ENCODE measurements at regions not wholly inside any gene's neighbourhood (a gene's known extent, or its start where the extent isn't known, plus 50 kb on each side); places are given as distances from the start of the nearest gene placed in this dataset.
A peak's percentile ranks its signal among the peaks of the same experiment; 100 is the strongest.

DNA sequence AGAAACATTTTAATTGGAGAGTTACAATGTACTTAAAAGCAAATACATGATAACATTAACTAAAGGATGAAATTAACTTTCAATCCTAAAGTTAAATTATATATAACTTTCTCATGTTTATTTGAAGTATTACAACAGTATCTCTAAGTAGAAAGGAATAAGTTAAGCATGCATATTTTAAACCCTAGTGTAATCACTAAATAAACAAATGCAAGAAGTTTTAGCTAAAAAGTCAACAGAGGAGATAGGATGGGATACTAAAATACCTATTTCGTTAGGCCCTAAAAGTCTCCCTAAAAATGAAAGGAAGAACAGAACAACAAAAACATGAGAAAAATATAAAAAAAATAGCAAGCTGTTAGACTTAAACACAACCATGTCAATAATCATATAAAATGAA is 361.3 kb upstream of the THBS1 start:
- no peak overlapping the region for H3K4me3 ChIP-seq (ENCODE audit: low read depth, low read length)
- peaks cover 8% of the 10 kb centered on the region for H3K27me3 ChIP-seq (ENCODE audit: control insufficient read depth, insufficient read depth, low read length)
- Mint-ChIP-seq H3K4me3 (no peak overlapping the region), H3K9me3 (peaks cover 0 to 8% (median 2%) of the 10 kb centered on the region in 7 donors), H3K27ac (peak overlapping the region in 1 of 3 donors; percentile 77), H3K36me3 (no peaks in the 10 kb centered on the region), H3K27me3 (peaks cover 16% of the 10 kb centered on the region), H3K4me1 (no peaks in the 10 kb centered on the region)
- H3K4me1 ChIP-seq (ENCODE audit: control insufficient read depth, insufficient read depth, low read length, poor library complexity, severe bottlenecking), result no peaks in the 10 kb centered on the region
- no peaks in the 10 kb centered on the region for H3K9me3 ChIP-seq (ENCODE audit: control insufficient read depth in 2 of 2, low read length in 2 of 2)
- no peak for DNase-seq
- ATAC-seq (ENCODE audit: low read depth in 2 of 2), result no peak
- no peak overlapping the region for H3K27ac ChIP-seq (ENCODE audit: insufficient read depth, low read length, poor library complexity, severe bottlenecking)
- no peaks in the 10 kb centered on the region for H3K36me3 ChIP-seq (ENCODE audit: control insufficient read depth, insufficient read depth, low read length)

DNA sequence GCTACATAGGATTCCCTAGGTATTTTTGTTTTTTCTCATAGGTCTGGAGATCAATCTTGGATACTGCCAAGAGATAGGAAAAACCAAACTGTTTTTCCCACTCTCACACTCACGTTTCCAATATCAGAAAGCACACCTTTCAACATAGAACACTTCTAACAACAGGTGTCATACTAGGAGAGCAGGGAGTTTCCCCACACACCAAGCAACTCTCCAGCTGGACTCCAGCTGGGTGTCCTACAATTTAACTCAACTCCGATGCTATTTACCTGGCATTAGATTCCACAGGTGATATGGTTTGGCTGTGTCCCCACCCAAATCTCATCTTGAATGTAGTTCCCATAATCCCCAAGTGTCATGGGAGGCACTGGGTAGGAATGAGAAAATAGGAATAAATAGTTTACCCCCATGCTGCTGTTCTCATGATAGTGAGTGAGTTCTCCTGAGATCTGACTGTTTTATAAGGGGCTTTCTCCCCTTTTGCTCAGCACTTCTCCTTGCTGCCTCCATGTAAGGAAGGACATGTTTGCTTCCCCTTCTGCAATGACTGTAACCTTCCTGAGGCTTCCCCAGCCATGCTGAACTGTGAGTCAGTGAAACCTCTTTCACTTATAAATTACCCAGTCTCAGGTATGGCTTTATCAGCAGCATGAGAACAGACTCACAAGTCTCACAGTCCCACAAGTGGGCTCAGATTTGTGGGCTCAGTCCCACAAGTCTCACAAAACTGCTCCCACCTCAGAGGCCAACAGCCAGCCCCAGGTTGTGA is 354.5 kb upstream of the THBS1 start:
- H3K4me1 Mint-ChIP-seq, result no peaks in the 10 kb centered on the region
- H3K4me3 Mint-ChIP-seq, result no peak overlapping the region
- Histone ChIP-seq H3K27ac (ENCODE audit: insufficient read depth, low read length, poor library complexity, severe bottlenecking) (no peak overlapping the region), H3K27me3 (ENCODE audit: control insufficient read depth, insufficient read depth, low read length) (no peaks in the 10 kb centered on the region), H3K36me3 (ENCODE audit: control insufficient read depth, insufficient read depth, low read length) (no peaks in the 10 kb centered on the region), H3K4me1 (ENCODE audit: control insufficient read depth, insufficient read depth, low read length, poor library complexity, severe bottlenecking) (no peaks in the 10 kb centered on the region), H3K4me3 (ENCODE audit: low read depth, low read length) (no peak overlapping the region), H3K9me3 (ENCODE audit: control insufficient read depth in 2 of 2, low read length in 2 of 2) (no peaks in the 10 kb centered on the region)
- peaks cover 6% of the 10 kb centered on the region for H3K27me3 Mint-ChIP-seq
- no peak for DNase-seq
- no peak overlapping the region for H3K27ac Mint-ChIP-seq
- ATAC-seq (ENCODE audit: low read depth in 2 of 2), result no peak
- peaks cover 0 to 7% (median 1%) of the 10 kb centered on the region in 7 donors for H3K9me3 Mint-ChIP-seq
- no peaks in the 10 kb centered on the region for H3K36me3 Mint-ChIP-seq

DNA sequence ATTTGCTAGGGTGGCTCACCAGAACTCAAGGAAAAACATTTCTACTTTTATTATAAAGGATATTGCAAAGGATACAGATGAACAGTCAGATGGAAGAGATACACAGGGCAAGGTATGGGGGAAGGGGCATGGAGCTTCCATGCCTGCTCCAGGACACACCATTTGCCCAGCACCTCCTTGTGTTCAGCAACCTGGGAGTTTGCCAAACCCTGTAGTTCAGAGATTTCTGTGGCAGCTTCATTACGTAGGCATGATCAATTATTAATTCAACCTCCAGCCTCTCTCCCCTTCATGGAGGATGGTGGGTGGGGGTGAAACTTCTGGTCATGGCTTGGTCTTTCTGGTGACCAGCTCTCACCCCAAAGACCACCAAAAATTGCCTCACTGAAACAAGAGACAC is 353.9 kb upstream of the THBS1 start:
- no peak overlapping the region for H3K4me3 Mint-ChIP-seq
- H3K27ac Mint-ChIP-seq, result no peak overlapping the region
- H3K9me3 Mint-ChIP-seq, result peaks cover 0 to 7% (median 1%) of the 10 kb centered on the region in 7 donors
- ATAC-seq (ENCODE audit: low read depth in 2 of 2) (no peak), DNase-seq (no peak)
- H3K27me3 ChIP-seq (ENCODE audit: control insufficient read depth, insufficient read depth, low read length), result no peaks in the 10 kb centered on the region
- no peak overlapping the region for H3K27ac ChIP-seq (ENCODE audit: insufficient read depth, low read length, poor library complexity, severe bottlenecking)
- H3K4me1 ChIP-seq (ENCODE audit: control insufficient read depth, insufficient read depth, low read length, poor library complexity, severe bottlenecking), result no peaks in the 10 kb centered on the region
- H3K36me3 Mint-ChIP-seq, result no peaks in the 10 kb centered on the region
- no peak overlapping the region for H3K4me3 ChIP-seq (ENCODE audit: low read depth, low read length)
- no peaks in the 10 kb centered on the region for H3K9me3 ChIP-seq (ENCODE audit: control insufficient read depth in 2 of 2, low read length in 2 of 2)
- H3K36me3 ChIP-seq (ENCODE audit: control insufficient read depth, insufficient read depth, low read length), result no peaks in the 10 kb centered on the region
- H3K4me1 Mint-ChIP-seq, result no peaks in the 10 kb centered on the region
- H3K27me3 Mint-ChIP-seq, result peaks cover 7% of the 10 kb centered on the region

DNA sequence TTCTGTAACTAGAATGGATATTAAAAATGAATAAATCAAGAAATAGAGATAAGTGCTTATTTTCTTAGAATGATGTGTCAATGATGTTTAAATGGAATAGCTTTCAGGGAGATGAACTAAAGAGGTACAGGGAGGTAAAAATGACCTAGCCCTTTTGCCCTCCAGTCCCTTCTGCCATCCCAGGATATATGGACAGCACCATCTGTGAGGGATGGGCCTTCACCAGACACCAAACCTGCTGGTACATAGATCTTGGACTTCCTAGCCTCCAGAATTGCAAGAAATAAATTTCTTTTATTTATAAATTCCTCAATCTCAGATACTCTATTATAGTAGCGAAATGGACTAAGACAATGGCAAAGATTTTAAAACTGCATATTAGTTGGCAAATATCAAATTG is 352.0 kb upstream of the THBS1 start:
- no peak for ATAC-seq (ENCODE audit: low read depth in 2 of 2)
- Histone ChIP-seq H3K27ac (ENCODE audit: insufficient read depth, low read length, poor library complexity, severe bottlenecking) (no peak overlapping the region), H3K4me3 (ENCODE audit: low read depth, low read length) (no peak overlapping the region), H3K4me1 (ENCODE audit: control insufficient read depth, insufficient read depth, low read length, poor library complexity, severe bottlenecking) (no peaks in the 10 kb centered on the region), H3K36me3 (ENCODE audit: control insufficient read depth, insufficient read depth, low read length) (no peaks in the 10 kb centered on the region), H3K9me3 (ENCODE audit: control insufficient read depth in 2 of 2, low read length in 2 of 2) (no peaks in the 10 kb centered on the region), H3K27me3 (ENCODE audit: control insufficient read depth, insufficient read depth, low read length) (no peaks in the 10 kb centered on the region)
- Mint-ChIP-seq H3K9me3 (peaks cover 0 to 5% (median 2%) of the 10 kb centered on the region in 7 donors), H3K27me3 (peaks cover 10% of the 10 kb centered on the region), H3K36me3 (no peaks in the 10 kb centered on the region), H3K27ac (no peak overlapping the region), H3K4me1 (no peaks in the 10 kb centered on the region), H3K4me3 (no peak overlapping the region)
- DNase-seq, result no peak

DNA sequence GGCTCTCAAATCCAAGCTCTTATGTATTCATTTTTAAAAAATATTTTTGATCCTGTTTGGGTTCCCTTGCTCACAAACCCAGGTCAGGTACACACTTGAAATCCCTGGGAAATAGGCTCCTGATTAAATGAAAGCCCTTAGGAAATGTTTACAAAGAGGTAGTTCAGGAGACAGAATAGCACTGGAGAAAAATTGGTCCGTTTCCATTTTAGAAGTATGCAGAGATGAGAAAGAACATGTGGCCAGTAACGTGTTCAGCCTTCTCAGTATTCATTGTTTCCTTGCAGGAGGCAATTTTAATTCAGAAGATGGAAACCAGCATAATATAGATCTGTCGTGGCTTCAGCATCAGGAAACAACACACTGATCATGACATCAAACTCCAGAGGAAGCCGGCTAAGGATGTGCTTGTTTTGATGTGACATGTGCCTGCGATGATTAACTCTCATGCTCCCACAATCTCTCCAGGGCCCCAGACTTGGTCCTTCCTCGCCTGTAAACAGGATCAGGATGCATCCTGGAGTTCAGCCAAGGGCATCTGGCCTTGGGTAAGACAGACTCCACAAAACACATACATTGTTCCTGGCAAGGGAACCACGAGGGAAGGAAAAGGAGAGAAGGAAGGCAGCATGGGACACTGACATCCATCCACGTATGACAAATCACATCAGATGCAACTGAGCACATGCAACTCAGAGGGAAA is 350.5 kb upstream of the THBS1 start:
- Mint-ChIP-seq H3K9me3 (peaks cover 0 to 5% (median under 1%) of the 10 kb centered on the region in 7 donors), H3K27me3 (peaks cover 10% of the 10 kb centered on the region), H3K36me3 (no peaks in the 10 kb centered on the region), H3K4me1 (no peaks in the 10 kb centered on the region), H3K27ac (no peak overlapping the region), H3K4me3 (no peak overlapping the region)
- Histone ChIP-seq H3K27ac (ENCODE audit: insufficient read depth, low read length, poor library complexity, severe bottlenecking) (no peak overlapping the region), H3K4me1 (ENCODE audit: control insufficient read depth, insufficient read depth, low read length, poor library complexity, severe bottlenecking) (no peaks in the 10 kb centered on the region), H3K9me3 (ENCODE audit: control insufficient read depth in 2 of 2, low read length in 2 of 2) (no peaks in the 10 kb centered on the region), H3K4me3 (ENCODE audit: low read depth, low read length) (no peak overlapping the region), H3K27me3 (ENCODE audit: control insufficient read depth, insufficient read depth, low read length) (no peaks in the 10 kb centered on the region), H3K36me3 (ENCODE audit: control insufficient read depth, insufficient read depth, low read length) (no peaks in the 10 kb centered on the region)
- ATAC-seq (ENCODE audit: low read depth in 2 of 2) (no peak), DNase-seq (no peak)

DNA sequence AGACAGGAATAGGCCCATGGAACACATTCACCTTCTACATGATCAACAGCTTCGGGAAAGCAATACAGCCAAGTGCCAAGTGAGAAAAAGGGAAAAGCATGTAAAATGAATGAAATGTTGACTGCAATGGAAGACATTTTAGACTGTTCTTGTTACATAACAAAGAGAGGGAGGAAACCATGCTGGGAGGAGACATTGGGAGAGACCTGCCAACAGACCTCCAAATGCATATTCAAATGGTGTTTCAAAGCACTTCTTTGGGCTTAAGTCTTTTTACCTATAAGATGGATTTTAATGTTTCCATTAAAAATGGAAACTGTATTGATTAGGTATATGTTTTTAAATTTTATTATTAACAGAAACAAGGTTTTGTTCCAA is 350.0 kb upstream of the THBS1 start:
- DNase-seq (no peak), ATAC-seq (ENCODE audit: low read depth in 2 of 2) (no peak)
- Histone ChIP-seq H3K4me3 (ENCODE audit: low read depth, low read length) (no peak overlapping the region), H3K4me1 (ENCODE audit: control insufficient read depth, insufficient read depth, low read length, poor library complexity, severe bottlenecking) (no peaks in the 10 kb centered on the region), H3K27ac (ENCODE audit: insufficient read depth, low read length, poor library complexity, severe bottlenecking) (no peak overlapping the region), H3K9me3 (ENCODE audit: control insufficient read depth in 2 of 2, low read length in 2 of 2) (no peaks in the 10 kb centered on the region), H3K27me3 (ENCODE audit: control insufficient read depth, insufficient read depth, low read length) (no peaks in the 10 kb centered on the region), H3K36me3 (ENCODE audit: control insufficient read depth, insufficient read depth, low read length) (no peaks in the 10 kb centered on the region)
- Mint-ChIP-seq H3K27ac (no peak overlapping the region), H3K4me3 (no peak overlapping the region), H3K4me1 (no peaks in the 10 kb centered on the region), H3K9me3 (peaks cover 0 to 5% (median 0%) of the 10 kb centered on the region in 7 donors), H3K27me3 (peaks cover 10% of the 10 kb centered on the region), H3K36me3 (no peaks in the 10 kb centered on the region)

DNA sequence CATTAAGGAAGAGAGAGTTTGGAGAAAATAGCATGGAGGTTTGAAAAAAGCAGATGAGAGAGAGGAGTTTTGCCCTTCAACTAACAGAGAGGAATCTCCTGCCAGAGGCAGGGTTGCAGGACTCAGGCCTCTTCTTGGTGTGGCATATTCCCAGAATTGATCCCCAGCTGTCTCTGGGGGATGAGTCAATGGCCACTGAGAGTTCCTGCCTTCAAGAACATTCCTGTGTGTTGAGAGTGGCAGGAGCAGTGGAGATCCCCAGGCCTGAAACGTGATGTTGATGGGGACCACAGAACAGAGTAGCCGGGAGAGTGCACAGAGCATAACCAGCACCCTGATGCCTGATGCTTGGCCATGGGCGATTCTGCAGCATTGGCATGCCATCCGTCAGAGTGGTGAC is 348.4 kb upstream of the THBS1 start:
- Histone ChIP-seq H3K27ac (ENCODE audit: insufficient read depth, low read length, poor library complexity, severe bottlenecking) (no peak overlapping the region), H3K27me3 (ENCODE audit: control insufficient read depth, insufficient read depth, low read length) (no peaks in the 10 kb centered on the region), H3K4me1 (ENCODE audit: control insufficient read depth, insufficient read depth, low read length, poor library complexity, severe bottlenecking) (no peaks in the 10 kb centered on the region), H3K4me3 (ENCODE audit: low read depth, low read length) (no peak overlapping the region), H3K36me3 (ENCODE audit: control insufficient read depth, insufficient read depth, low read length) (no peaks in the 10 kb centered on the region), H3K9me3 (ENCODE audit: control insufficient read depth in 2 of 2, low read length in 2 of 2) (no peaks in the 10 kb centered on the region)
- Mint-ChIP-seq H3K36me3 (no peaks in the 10 kb centered on the region), H3K4me1 (no peaks in the 10 kb centered on the region), H3K9me3 (peaks cover 0 to 10% (median 0%) of the 10 kb centered on the region in 7 donors), H3K4me3 (no peak overlapping the region), H3K27ac (no peak overlapping the region), H3K27me3 (peaks cover 7% of the 10 kb centered on the region)
- ATAC-seq (ENCODE audit: low read depth in 2 of 2), result no peak
- DNase-seq, result no peak
